ENCODE measurements at regions not wholly inside any gene's neighbourhood (a gene's known extent, or its start where the extent isn't known, plus 50 kb on each side); places are given as distances from the start of the nearest gene placed in this dataset.

GRCh38 chr6:166745801-166746668 is 119.0 kb upstream of the RPS6KA2 start:
- TF ChIP-seq, protein P1, sequence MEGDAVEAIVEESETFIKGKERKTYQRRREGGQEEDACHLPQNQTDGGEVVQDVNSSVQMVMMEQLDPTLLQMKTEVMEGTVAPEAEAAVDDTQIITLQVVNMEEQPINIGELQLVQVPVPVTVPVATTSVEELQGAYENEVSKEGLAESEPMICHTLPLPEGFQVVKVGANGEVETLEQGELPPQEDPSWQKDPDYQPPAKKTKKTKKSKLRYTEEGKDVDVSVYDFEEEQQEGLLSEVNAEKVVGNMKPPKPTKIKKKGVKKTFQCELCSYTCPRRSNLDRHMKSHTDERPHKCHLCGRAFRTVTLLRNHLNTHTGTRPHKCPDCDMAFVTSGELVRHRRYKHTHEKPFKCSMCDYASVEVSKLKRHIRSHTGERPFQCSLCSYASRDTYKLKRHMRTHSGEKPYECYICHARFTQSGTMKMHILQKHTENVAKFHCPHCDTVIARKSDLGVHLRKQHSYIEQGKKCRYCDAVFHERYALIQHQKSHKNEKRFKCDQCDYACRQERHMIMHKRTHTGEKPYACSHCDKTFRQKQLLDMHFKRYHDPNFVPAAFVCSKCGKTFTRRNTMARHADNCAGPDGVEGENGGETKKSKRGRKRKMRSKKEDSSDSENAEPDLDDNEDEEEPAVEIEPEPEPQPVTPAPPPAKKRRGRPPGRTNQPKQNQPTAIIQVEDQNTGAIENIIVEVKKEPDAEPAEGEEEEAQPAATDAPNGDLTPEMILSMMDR (IDR thresholded peaks at IDR 0.05 in 8 of 11, conservative IDR thresholded peaks at IDR 0.05 in 3 of 11): no peak
- no peak for TF ChIP-seq POLR2A (IDR thresholded peaks at IDR 0.05)

All from spleen (tissue), 7 donors.